Frontal cortex (tissue), 3 donors: ENCODE measurements at regions not wholly inside any gene's neighbourhood (a gene's known extent, or its start where the extent isn't known, plus 50 kb on each side); places are given as distances from the start of the nearest gene placed in this dataset.

Experiments
- DNase-seq, 2 donors: peaks; one replicate each; pipeline ENCODE4 v3.0.0; 2012; ENCODE audit warnings: low spot score in 2 of 2
- FAIRE-seq: peaks from 2 replicates; lab custom pipeline; 2012; peaks lifted over from hg19 to GRCh38; lab: Jason Lieb, UNC
- donor health status: control.
- donor health status: control.
- donor health status: control.

DNA sequence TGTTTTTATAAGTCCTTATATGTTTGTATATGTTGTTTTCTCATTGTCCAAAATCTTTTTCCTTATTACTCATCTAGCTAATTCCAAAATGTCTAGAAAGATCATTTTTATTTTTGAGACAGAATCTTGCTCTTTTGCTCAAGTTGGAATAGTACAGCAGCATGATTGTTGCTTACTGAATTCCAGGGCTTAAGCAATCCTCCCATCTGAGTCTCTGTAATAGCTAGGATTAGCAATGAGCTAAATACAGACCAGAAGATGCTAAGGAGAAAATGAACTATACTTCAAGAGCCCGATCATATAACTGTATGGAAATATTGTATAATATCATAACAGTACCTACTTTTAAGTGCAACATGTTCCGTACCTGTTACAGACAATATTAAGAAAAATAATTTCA, 1027.0 kb downstream of the STIM2 start:
- FAIRE-seq (no peak), DNase-seq (no peak)

DNA sequence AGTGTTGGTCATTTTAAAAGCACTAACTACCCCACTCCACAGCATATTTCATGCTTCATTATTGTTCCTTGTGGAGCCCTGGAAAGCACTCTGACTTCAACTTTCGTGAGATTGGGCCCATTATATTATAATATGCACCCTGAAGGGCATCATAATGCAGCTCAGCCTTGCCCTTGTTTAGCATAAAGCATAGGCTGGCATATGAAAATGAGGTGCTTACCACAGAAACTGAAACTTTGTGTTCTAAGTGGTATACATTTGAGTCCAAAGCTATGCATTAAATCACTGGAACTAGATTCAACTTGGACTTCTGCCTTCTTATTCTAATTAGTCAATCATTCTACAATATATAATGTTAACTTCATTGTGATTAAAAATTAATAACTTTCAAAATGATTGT, 1027.9 kb downstream of the STIM2 start:
- DNase-seq (no peak), FAIRE-seq (no peak)

DNA sequence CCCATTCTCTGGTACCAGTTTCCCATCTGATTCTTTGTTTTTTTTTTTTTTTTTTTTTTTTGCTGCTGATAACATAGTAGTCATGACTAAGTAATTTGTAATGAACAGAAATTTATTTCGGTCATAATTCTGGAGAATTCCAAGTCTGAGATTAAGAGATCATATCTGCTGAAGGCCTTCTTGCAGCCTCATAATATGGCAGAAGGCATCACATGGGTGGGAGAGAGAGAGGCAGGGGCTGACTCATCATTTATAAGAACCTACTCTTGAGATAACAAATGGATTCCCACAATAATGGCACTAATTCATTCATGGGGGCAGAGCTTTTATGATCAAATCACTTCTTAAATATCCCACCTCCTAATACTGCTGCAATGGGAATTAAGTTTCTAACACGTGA, 1034.3 kb downstream of the STIM2 start:
- FAIRE-seq (no peak), DNase-seq (no peak)

GRCh38 chr4:27908356-27908755, 1047.7 kb downstream of the STIM2 start:
- no peak for DNase-seq
- FAIRE-seq, result no peak

DNA sequence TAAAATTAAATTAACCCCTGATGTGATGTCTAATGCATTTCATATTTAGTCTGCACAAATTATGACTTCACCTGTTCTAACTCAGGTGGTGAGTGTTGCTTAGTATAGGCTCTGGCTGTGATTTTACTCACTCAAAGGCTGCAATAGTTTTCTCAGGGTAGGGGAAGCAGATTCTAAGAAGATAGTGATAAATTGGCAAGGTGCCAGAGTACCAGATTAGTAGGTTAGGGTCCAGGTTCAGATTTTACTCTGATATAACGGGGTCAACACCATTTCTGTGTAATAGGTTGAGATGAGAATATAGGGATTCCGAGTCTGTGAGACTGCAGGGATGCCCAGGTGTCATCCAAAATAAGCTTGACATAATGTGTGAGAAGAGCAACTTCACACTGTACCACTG, 1049.6 kb downstream of the STIM2 start:
- FAIRE-seq (no peak), DNase-seq (no peak)

DNA sequence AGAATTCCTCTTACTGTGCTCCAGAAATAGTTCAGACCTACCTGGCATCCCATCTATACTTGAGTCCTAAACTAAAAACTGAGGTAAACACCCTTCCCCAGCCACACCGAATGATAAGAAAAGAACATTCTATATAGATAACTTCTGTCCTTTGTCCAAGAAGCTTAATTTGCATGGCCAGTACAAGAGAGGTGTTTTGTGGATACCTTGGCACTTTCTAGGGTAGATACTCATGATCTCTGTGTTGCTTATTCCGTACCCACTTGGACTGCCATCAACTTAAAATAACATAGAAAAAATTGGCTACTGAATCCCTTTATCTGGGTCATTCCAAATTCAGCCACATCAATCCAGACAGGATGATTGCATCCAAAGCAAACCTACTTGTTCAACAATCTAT, 1050.4 kb downstream of the STIM2 start:
- no peak for FAIRE-seq

DNA sequence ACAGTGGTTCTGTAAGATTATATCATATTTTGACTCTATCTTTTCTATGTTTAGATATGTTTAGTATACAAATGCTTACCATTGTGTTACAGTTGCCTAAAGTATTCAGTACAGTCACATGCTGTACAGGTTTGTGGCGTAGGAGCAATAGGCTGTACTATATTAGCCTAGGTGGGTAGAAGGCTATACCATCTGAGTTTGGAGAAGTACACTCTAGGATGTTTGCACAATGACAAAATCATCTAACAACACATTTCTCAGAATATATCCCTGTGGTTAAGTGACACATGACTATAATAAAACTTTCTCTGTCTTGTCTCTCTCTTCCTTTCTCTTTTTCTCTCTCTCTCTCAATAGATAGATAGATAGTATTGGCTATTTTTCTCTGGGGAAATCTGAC, 1053.1 kb downstream of the STIM2 start:
- no peak for FAIRE-seq

More for the DNA sequence above, 1050.4 kb downstream of the STIM2 start:
- DNase-seq, result no peak

DNA sequence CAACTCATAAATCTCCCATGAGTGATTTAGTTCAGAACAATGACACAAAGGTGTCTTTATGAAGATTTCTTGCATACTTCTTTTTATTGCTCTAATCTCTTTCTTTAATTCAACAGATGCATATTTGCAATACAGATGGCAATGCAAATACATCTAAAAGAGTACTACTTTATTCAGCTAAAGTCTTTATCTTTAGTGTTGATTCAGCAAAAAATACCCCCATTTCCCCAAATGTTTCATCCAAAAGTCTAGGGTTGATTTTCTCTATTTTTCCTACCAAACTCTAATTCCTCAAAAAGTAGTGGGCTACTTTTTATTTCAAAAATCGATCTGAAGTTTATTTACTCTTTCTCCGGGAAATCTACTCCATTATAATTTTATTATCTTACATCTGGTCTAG, 1055.2 kb downstream of the STIM2 start:
- DNase-seq (no peak), FAIRE-seq (no peak)

More for the DNA sequence above, 1053.1 kb downstream of the STIM2 start:
- DNase-seq, result no peak

- DNase-seq, result no peak
- no peak for FAIRE-seq
Measured at GRCh38 chr4:27916452-27917184, 1056.0 kb downstream of the STIM2 start.

DNA sequence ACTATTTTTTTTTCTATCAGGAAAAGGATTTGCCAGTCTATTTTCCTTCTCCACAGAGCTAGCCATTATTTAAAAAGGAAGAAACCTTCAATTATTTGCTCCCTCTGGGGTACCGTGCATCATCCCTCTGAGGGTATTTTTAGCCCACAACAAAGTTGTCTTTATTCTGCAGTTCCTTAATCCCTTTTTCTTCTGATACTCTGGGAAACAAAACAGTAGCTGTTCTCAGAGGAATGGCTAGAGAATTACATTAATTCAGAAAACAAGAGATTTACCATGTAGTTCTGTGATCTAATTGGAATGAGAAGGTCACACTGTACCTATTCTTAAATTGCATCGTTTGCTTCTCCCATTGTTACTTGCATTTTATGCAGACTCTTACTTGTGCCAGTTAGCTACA, 1056.7 kb downstream of the STIM2 start:
- no peak for FAIRE-seq
- no peak for DNase-seq

DNA sequence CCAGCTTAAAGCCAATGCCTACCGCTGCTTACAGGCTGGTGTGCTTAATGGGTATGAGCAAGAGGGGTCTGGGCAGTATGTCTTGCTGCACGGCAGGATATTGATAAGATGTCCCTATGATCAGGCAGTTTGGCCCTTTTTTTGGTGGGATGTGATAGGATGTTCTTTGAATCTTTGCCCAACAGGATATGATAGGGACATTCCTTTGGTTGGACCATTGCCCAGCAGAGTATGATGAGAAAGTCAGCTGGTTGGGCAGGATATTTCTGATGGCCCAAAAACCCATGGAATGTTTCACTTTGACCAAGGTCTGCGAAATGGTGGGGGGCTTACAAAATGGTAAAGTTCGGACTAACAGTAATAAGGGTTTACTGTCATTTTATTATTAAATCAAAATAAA, 1060.6 kb downstream of the STIM2 start:
- FAIRE-seq (no peak), DNase-seq (no peak)

DNA sequence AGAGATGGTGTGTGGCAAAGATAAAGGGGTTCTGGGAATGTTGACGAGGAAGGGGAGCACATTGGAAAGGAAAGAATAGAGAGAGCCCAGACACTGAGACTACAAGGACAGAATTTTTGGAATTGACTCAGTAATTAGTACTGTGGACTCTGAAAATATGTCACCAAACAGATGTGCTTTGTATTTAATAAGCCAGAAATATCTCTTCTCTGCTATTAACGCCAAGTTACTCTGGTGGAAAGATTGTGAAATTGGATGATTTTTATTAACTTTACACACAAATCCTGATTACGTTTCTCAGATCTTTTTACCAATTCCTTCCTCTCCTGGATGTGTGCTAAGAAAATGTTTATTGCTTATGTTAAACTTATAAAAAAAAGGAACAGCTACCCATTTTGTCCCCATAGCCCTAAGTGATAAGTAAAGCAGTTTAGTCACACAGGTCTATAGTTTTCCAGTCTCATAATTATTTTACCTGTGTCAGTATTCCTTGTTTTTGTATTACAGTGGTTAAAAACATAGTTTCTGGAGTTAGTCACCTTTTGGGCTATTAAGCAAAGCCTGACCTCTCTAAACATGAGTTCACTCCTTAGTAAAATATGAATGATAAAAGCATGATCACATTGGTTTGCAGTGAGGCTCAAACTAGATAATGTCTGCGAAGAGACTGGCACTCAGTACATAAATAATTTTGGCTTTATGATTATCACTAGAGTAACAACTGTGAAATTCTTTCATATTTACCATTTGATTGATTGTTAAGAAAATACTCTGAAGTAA, 1068.3 kb downstream of the STIM2 start:
- FAIRE-seq (no peak), DNase-seq (no peak)

DNA sequence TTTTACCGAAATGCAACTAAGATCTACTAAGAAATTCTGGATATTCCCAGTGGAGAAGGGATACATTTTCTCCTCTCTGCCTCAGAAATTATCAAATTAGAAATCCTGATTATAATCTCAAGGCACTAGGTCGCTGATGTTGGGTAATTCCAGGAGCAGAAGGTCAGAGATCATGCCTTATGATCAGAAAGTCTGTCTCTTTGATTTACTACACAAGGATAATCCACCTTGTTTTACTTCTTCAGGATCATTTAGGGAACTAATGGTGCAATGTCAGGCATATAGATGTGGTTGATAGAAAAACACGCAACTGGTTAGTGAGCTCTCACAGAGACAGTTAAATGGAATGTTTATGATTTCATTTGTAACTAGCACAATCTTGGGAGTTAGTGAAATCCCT, 1069.7 kb downstream of the STIM2 start:
- FAIRE-seq (no peak), DNase-seq (no peak)

- FAIRE-seq (no peak), DNase-seq (no peak)
Measured at GRCh38 chr4:27930976-27931375, 1070.3 kb downstream of the STIM2 start.

- FAIRE-seq, result no peak
Measured at GRCh38 chr4:27931584-27931983, 1070.9 kb downstream of the STIM2 start.

DNA sequence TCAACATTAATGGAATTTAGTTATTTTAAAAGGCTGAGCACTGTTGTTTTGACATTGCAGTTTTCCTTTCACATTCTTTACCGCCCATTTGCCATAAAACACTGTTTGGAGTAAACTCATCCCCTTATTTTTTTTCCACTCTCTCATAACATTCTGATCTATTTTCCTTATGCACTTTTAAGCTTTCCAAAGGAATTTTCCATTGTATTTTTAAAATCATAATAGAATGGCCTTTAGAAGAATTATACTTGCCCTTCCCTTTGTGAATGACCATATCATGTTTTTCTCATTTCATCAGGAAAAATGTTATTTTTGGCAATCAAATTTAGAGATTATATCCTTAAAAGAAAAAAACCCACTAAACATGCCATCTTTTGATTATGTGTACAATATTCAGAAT, 1074.2 kb downstream of the STIM2 start:
- no peak for DNase-seq
- no peak for FAIRE-seq

More at GRCh38 chr4:27931584-27931983, 1070.9 kb downstream of the STIM2 start:
- DNase-seq, result no peak

- FAIRE-seq, result no peak
- no peak for DNase-seq
Measured at GRCh38 chr4:27946799-27947198, 1086.2 kb downstream of the STIM2 start.

DNA sequence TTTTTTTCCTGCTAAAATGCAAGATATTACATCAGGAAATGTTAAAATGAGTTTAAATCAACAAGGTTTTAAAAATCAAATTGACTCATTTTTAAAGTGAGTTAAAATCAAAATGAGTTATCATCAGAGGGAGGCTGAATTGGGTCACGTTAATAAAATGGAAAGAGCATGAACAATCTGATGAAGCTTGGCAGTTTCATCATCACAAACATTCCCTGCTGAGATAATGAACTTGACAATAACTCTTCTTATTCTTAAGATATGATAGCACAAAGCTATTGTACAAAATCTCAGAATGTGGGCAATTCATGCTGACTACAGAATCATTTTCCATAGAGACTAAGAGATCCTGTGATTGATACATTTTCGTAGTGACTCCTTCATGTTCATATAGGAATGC, 1086.7 kb downstream of the STIM2 start:
- DNase-seq (no peak), FAIRE-seq (no peak)

DNA sequence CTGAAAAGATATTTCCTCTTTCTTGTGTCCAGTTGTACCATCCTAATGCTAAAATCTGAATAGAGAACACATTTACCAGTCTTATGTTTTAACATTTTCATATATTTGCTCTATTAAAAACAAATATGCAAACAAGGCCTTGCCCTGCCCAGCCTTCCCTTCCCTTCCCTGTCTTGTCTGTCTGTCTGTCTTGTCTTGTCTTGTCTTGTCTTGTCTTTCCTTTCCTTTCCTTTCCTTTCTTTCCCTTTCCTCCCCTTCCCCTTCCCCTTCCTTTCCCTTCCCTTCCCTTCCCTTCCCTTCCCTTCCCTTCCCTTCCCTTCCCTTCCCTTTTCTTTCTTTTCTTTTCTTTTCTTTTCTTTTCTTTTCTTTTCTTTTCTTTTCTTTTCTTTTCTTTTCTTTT, 1103.5 kb downstream of the STIM2 start:
- FAIRE-seq (no peak), DNase-seq (no peak)

- DNase-seq (no peak), FAIRE-seq (no peak)
Measured at GRCh38 chr4:27966664-27967063, 1106.0 kb downstream of the STIM2 start.

GRCh38 chr4:27973056-27973455, 1112.4 kb downstream of the STIM2 start:
- no peak for DNase-seq
- no peak for FAIRE-seq

DNA sequence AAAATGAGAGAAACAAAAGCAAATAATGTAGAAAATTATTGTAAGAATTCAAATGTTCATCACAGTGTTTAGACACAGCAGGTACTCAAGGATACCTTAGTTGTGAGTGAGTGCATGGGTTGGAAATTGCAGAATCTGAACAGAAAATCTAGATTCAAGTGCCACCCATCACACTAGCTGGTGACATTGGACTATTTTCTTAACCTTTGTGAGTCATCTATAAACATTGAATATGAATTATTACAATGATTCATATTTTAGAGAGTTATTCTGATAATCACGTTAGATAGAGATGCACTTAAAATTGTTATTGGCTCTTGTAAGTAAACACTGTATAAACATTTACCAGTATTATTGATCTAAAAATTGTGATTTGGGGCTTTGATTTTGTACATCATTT, 1113.1 kb downstream of the STIM2 start:
- FAIRE-seq (no peak), DNase-seq (no peak)
